ENCODE measurements at regions not wholly inside any gene's neighbourhood (a gene's known extent, or its start where the extent isn't known, plus 50 kb on each side); places are given as distances from the start of the nearest gene placed in this dataset.

DNA sequence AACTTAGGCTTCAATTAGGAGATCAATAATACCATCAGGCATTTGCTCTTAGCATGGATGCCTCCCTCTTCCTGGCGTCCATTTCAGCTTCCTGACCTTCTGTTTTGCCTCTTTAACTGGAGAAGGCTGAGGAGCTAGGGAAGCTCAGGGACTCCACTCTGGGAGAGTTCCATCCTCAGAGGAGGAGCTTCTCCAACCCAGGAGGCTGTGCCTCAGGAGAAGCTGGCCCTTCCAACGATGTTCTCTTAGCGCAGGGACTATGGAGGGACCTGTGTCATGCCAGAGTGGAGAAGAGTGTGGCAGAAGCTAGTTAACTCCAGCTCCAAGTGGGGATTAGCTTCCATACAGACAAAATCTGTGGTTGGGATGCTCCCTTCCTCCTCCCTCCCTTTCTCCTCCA is 58.0 kb downstream of the KCNA5 start:
- Histone ChIP-seq H3K27me3 (no peaks in the 10 kb centered on the region), H3K27ac (no peak overlapping the region), H3K36me3 (no peaks in the 10 kb centered on the region), H3K4me1 (ENCODE audit: insufficient read depth) (no peaks in the 10 kb centered on the region), H3K4me3 (no peak overlapping the region), H3K9me3 (no peaks in the 10 kb centered on the region)
- no peak for DNase-seq
- TF ChIP-seq, protein P1, sequence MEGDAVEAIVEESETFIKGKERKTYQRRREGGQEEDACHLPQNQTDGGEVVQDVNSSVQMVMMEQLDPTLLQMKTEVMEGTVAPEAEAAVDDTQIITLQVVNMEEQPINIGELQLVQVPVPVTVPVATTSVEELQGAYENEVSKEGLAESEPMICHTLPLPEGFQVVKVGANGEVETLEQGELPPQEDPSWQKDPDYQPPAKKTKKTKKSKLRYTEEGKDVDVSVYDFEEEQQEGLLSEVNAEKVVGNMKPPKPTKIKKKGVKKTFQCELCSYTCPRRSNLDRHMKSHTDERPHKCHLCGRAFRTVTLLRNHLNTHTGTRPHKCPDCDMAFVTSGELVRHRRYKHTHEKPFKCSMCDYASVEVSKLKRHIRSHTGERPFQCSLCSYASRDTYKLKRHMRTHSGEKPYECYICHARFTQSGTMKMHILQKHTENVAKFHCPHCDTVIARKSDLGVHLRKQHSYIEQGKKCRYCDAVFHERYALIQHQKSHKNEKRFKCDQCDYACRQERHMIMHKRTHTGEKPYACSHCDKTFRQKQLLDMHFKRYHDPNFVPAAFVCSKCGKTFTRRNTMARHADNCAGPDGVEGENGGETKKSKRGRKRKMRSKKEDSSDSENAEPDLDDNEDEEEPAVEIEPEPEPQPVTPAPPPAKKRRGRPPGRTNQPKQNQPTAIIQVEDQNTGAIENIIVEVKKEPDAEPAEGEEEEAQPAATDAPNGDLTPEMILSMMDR (IDR thresholded peaks at IDR 0.05) = no peak
- no peak for TF ChIP-seq POLR2A (IDR thresholded peaks at IDR 0.05)
- TF ChIP-seq EP300 (IDR thresholded peaks at IDR 0.05) = no peak
- WGBS, 3 donors = 72 to 91% (median 77%) methylated on average over 3 of the region's 3 CpGs
- intact Hi-C loops (cut with DNase I) = no loop called here

DNA sequence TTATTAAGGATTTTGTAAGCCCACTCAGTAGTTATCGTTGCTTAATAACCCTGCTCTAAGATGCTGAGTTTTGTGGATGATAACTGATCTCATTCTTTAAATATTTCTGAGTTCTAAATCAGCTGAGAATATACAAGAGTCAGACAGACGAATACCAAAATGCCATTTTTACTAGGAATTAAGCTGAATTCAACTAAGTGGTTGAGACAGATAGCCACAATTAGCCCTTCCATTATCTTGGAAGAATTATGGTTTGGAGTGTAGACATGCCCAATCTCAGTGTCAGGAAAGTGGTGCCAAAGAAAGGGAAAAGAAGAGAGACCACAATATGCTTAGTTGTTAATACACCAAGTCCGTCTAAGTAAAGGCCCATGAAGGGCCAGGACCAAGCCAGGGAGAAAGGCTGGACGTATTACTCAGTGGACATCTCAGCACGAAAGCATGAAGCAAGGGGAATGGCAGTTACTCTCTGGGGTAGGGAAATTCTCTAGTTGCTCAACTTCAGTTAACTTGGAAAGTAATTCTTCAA is 58.6 kb downstream of the KCNA5 start:
- intact Hi-C loops (cut with DNase I) = no loop called here
- TF ChIP-seq EP300 (IDR thresholded peaks at IDR 0.05) = no peak
- TF ChIP-seq, protein P1 (IDR thresholded peaks at IDR 0.05) = no peak
- TF ChIP-seq POLR2A (IDR thresholded peaks at IDR 0.05) = no peak
- H3K9me3 ChIP-seq = no peaks in the 10 kb centered on the region
- H3K27ac ChIP-seq = no peak overlapping the region
- 54 to 65% (median 56%) methylated on average over 5 of the region's 5 CpGs for WGBS, 3 donors
- H3K27me3 ChIP-seq = no peaks in the 10 kb centered on the region
- H3K36me3 ChIP-seq = no peaks in the 10 kb centered on the region
- no peak overlapping the region for H3K4me3 ChIP-seq
- no peaks in the 10 kb centered on the region for H3K4me1 ChIP-seq (ENCODE audit: insufficient read depth)
- DNase-seq = no peak

DNA sequence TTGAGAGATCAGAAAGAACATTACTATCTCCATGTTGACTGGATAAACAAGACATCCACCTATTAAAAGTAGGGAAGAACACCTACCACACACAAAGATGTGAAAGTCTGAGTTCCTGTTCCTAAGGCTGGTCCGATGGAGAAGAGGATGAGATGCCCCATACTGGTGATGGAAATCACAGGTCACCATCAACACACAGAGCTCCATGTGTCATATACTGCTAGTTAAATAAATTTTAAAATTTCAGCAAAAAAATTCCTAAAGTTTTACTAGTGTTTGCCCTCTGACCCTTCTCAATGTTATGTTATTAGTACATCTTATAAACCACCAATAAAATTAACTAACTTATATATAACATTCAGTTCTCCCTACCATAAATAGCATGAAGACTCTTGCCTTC is 59.1 kb downstream of the KCNA5 start:
- H3K4me3 ChIP-seq = no peak overlapping the region
- no peak overlapping the region for H3K27ac ChIP-seq
- H3K4me1 ChIP-seq (ENCODE audit: insufficient read depth) = no peaks in the 10 kb centered on the region
- intact Hi-C loops (cut with DNase I) = no loop called here
- H3K27me3 ChIP-seq = no peaks in the 10 kb centered on the region
- TF ChIP-seq, protein P1 (IDR thresholded peaks at IDR 0.05) = no peak
- no peak for TF ChIP-seq POLR2A (IDR thresholded peaks at IDR 0.05)
- 83 to 91% (median 84%) methylated on average over 1 of the region's 1 CpG for WGBS, 3 donors
- H3K9me3 ChIP-seq = no peaks in the 10 kb centered on the region
- DNase-seq = no peak
- H3K36me3 ChIP-seq = no peaks in the 10 kb centered on the region

DNA sequence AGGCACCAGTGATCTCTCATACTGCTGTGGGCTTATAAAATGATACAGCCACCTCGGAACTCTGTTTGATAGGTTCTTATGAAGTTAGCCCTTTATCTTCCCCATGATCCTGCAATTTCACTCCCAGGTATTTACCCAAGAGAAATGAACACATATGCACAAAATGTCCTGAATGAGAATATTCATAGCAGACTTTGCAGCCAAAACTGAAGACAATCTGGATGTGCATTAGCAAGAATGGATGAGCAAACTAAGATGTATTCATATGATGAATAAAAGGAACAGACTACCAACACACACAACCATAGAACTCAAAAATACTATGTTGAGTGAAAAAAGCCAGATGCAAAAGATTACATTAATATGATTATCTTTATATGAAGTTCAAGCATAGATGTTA is 66.7 kb downstream of the KCNA5 start:
- no peaks in the 10 kb centered on the region for H3K9me3 ChIP-seq
- H3K4me3 ChIP-seq = no peak overlapping the region
- intact Hi-C loops (cut with DNase I) = no loop called here
- H3K27me3 ChIP-seq = no peaks in the 10 kb centered on the region
- TF ChIP-seq EP300 (IDR thresholded peaks at IDR 0.05) (no peak), POLR2A (IDR thresholded peaks at IDR 0.05) (no peak)
- TF ChIP-seq, protein P1 (IDR thresholded peaks at IDR 0.05) = no peak
- H3K36me3 ChIP-seq = no peaks in the 10 kb centered on the region
- H3K4me1 ChIP-seq (ENCODE audit: insufficient read depth) = no peaks in the 10 kb centered on the region
- no peak for DNase-seq
- H3K27ac ChIP-seq = no peak overlapping the region
- WGBS, 3 donors = 82 to 90% (median 89%) methylated on average over 1 of the region's 1 CpG

Measured in ovary (tissue), 7 donors.